ENCODE measurements at regions not wholly inside any gene's neighbourhood (a gene's known extent, or its start where the extent isn't known, plus 50 kb on each side); places are given as distances from the start of the nearest gene placed in this dataset.
A peak's percentile ranks its signal among the peaks of the same experiment; 100 is the strongest.
"Not testable (repeated sequence)": the region's sequence is repeated elsewhere in the genome, so short reads cannot be mapped to it uniquely, and the experiment has no call there.

DNA sequence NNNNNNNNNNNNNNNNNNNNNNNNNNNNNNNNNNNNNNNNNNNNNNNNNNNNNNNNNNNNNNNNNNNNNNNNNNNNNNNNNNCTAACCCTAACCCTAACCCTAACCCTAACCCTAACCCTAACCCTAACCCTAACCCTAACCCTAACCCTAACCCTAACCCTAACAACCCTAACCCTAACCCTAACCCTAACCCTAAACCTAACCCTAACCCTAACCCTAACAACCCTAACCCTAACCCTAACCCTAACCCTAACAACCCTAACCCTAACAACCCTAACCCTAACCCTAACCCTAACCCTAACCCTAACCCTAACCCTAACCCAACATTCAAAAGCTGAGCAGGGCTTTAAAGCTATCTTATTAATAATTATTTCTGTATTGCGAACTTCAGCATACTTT, 182.5 kb upstream of the FAM20C start:
- not testable (repeated sequence) for DNase-seq (ENCODE audit: low read depth)

DNA sequence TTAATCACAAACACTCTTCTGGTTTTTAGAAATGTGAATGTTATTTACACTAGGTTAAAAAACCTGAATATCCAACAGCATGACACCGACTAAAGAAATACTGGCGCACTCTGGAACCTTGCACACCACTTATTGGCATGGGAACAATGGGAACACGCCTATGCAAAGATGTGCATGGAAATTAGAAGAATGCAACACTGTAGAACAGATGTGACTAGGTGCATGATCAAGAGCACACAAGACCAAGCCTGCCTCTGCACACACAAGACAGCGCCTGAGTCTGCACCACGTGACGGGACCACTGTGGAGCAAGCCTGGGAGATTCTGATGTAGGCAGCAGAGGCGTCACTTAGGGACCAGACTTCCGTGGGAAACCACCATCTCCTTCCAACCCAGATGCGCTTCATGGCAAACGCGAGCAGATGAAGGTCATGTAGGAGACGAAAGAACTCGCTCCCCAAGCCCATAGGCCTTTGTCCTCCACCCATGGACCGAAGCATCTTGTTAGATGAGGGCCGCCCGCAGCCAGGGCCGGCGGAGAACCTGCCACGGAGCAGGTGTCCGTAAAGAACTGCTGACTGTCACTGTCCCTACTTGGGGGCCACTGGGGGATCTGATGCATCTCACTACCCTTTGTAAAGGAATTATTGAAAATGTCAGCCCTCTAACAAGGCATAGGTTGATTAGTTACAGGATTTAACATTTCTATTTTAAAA, 159.6 kb upstream of the FAM20C start:
- DNase-seq (ENCODE audit: low read depth): not testable (repeated sequence)

DNA sequence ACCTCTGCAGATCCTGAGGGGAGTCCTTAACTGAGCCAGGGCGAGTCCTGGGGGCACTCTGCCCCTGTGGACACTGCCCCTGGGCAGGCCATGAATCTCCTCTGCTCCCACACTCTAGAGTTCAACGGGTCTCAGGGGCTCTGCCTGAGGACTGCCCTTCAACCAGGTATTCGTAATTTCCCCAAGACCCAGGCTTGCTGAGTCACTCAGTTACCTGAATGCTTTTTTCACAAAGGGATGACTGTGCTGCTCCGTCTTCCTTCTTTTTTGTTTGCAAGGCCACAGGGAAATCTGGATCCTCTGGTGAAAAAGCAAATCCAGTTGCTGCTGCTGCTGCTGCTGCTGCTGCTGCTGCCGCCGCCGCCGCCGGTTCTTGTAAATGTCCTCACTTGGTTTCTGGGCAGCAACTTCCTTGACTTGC, 157.2 kb upstream of the FAM20C start:
- DNase-seq (ENCODE audit: low read depth): not testable (repeated sequence)

DNA sequence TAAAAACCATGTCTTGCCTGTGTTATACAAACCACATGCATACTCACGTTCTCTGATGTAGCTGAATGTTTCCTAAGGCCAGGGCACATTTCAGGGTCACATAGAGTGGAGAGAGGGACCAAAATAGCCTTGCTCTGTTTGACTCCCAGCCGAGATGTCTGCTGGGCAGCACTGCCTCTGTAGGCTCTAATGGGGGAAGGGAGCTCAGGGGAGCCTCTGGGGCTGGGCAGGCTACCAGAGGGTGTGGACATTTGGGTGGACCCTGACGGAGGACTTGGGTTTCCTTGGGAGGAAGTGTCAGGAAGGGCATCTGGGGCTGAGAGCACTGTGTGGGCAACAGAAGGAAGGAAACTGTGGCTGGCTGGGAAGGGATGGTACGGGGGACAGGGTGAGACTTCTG, 155.8 kb upstream of the FAM20C start:
- DNase-seq (ENCODE audit: low read depth): not testable (repeated sequence)

DNA sequence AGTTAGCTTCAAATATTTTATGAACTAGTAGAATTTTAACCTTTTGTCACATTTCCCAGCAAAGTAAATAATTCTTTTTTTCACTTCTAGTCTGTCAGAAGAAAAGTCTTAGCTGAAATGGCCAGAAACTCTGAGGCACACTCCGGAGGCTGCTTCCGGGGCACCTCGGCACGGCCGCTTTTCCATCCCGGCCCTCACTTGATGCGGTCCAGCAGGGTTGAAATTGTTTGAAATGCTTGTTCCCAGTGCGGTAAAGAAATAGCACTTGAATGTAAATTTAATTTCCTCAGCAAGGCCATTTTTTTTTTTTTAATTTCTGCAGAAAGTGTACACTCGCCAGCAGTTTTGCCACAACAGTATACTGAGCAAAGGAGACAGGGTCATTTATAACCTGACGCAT, 154.7 kb upstream of the FAM20C start:
- DNase-seq (ENCODE audit: low read depth): not testable (repeated sequence)

DNA sequence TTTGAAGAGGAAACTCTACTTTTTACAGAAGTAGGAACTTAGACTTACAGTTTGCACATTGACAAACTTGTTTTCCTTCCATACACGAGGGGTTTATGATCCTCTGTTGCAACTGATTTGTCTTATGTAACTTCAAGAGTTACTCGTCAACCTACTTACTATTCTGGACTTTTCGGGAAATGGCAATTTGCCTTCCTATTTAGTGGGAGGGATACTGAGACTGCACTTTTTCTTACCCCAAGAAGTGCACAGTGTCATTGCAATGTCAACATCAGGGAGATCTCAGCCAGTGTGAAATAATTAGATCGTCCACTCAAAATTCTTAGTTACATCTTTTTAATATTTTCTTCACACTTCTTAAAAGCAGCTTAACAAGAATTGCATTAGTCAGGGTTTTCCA, 153.9 kb upstream of the FAM20C start:
- DNase-seq (ENCODE audit: low read depth): not testable (repeated sequence)

DNA sequence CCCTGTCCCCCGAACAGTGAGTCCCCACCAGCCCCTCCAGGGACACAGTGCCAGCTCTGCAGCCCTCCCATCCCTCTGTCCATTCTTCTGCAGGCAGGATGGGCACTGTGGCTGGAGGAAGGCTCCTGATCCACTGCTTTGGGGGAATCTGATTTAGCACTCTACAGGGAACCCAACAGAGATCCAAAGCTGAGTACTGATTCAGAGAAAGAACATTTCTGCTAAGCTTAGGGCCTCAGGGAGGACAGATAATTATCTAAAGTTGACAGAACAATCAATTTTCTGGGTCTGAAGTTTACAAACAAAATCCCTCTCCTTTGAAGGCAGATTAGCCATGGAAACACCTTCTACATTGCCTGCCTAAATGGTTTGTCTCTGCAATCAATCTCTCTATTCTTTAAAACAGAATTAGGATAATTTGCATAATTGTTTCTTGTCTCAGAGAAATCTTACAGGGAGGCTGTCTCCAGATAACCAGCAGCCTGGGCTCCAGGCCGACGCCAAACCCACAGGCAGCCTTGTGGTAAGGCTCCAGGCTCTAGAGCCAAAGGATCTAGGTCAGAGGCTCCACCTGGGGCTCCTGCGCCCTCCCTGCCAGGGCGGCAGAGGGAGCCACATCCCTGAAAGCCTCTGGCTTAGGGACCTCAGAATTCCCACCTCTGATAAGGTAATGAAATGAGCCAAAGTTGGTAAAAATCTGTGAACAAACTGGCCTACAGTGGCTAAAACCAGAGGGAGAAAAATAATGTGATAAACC, 152.2 kb upstream of the FAM20C start:
- peak; percentile 41 for DNase-seq (ENCODE audit: low read depth)

DNA sequence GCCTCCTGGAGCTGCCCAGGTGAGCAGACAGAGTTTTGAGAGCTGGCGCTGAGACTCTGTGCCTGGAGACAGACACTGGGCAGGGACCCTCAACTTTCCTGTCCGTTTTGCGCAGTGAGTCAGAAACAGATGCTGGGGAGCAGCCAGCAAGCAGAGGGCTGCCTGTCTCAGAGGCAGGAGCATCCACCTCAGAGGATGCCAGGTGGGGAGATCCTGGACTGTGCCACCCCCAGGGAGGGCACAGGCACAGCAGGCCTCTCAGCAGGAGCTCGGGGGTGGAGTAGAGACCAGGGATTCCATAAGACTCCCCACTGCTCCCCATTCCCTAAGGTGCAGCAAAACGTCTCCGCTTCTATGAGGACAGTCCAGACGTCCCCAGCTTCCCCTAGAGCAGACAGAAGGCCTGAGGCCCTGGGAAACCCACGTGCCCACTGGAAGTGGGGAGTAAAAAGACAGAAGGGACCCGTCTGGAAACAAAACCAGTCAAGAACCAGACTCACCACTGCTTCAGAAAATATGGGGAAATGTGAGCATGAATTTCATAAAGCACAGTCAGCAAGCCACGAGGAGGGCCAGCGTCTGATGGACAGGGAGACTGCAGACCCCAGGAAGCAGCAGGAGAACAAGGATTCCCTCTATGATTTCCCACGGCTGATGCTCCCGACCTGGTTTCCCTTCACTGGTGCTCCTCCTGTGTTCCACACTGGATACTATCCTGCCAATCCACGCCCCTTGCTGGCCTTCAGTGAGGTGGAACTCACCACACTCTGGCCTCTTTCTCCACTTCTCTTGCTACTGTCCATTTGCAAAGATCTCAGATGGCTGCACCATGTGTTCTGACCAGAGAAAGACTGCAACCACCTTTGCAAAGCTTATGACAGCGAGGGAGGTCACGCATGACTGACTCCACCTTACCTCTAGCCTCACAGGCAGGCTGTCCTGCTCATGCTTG, 151.3 kb upstream of the FAM20C start:
- DNase-seq (ENCODE audit: low read depth): no peak

DNA sequence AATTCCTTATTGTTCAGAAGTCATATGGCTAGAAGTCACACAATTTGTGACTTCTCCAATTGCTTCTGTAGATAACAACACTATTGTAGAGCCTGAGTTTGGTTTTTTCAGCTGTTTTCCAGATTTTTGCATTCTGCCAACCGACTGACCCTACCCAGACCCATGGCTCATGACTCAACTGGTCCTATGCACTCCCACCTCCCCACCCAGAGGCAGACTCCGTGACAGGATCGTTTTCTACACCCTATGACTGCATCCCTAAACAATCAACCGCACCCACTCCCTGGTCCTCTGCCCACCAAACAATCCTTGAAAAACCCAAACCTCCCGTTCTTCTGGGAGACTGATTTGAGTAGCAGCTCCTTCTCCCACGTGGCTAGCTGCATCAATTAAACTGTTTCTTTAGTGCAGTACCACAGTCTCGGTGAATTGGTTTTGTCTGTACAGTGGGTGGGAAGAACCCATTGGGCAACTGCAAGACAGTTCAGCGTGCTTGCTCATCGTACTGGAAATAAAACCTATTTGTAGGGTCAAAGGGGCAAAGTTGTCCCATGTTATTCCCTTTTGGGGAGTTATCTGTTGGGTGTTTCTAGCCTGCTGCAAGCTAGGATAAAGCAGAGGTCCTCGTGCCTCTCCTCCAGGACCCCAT, 150.3 kb upstream of the FAM20C start:
- DNase-seq (ENCODE audit: low read depth): no peak

DNA sequence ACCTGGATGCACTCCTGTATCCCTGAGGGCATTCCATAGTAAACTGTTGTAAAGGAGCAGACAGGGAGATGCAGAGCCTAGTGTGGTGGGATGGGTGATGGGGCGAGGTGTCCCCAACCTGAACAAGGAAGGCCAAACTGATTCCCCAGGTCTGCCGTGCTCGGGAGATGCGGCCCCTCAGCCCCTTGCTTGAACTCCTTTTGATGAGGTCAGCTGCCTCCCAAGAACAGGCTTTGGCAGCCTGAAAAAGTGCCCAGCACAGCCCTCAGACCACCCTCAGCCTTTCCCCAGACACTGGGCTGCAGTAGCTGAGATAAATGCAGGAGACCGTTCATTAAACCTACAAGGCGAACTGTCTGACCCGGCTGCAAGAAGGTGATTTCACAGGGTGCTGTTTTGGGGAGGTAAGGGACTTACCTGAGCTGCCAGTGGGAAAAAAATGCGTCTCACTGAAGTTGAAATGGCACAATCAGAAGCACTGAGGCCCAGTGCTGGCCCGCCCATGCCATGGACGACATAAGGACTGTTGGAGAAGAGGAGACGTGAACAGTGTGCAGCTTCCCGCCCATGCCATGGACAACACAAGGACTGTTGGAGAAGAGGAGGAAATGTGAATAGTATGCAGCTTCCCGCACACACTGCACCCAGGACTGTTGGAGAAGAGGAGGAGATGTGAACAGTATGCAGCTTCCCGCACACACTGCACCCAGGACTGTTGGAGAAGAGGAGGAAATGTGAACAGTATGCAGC, 148.4 kb upstream of the FAM20C start:
- no peak for DNase-seq (ENCODE audit: low read depth)

DNA sequence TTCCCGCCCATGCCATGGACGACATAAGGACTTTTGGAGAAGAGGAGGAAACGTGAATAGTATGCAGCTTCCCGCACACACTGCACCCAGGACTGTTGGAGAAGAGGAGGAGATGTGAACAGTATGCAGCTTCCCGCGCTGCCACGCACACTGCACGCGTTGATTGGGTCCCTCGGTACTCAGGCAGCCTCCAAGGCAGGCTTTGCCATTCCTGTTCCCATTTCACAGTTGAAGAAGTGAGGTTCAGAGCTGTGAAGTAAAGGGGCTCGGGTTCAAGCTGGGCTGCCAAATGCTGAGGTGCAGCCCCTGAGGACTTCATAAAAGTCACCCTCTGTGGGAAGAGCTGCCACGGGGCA, 147.9 kb upstream of the FAM20C start:
- no peak for DNase-seq (ENCODE audit: low read depth)

DNA sequence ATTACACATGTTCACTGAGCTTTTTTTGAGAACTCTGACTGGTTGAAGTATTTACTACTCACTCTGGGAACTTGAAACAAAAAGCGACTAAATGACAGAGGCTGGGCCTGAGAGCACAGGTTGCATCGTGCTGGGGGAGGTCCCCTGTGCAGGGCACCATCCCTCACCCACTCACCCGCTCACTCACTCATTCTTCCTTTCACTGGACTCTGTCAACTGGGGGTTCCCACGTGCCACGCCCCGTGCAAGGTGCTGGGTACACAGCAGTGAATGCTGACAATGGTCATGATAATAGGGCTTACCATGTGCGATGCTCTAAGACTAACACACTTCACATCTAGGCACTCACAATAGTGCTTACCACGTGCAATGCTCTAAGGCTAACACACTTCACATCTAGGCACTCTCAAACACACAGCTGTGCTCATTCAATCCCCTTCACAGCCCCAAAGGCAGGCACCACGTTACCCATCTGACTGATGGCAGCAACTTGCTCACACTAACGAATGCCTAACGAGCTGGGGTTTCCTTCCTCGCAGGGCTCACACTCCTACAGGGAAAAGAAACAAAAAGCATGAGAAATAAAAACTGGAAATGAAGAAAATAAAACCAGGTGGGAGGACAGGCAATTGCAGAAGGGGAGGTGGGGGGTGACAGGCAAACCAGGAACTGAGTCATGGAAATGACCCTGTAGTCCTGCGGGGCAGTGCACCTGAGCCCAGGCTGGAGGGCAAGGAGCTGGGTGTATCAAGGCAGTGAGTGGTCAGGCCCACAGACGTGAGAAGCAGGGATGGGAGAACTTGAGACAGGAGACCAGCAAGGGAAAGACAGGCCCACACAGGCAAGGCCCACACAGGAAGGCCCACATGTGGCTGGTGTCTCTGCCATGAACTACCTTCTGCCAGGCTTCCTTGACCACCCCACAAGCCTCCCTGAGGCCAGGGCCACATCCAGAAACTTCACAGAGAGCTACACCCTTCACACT, 147.0 kb upstream of the FAM20C start:
- no peak for DNase-seq (ENCODE audit: low read depth)

DNA sequence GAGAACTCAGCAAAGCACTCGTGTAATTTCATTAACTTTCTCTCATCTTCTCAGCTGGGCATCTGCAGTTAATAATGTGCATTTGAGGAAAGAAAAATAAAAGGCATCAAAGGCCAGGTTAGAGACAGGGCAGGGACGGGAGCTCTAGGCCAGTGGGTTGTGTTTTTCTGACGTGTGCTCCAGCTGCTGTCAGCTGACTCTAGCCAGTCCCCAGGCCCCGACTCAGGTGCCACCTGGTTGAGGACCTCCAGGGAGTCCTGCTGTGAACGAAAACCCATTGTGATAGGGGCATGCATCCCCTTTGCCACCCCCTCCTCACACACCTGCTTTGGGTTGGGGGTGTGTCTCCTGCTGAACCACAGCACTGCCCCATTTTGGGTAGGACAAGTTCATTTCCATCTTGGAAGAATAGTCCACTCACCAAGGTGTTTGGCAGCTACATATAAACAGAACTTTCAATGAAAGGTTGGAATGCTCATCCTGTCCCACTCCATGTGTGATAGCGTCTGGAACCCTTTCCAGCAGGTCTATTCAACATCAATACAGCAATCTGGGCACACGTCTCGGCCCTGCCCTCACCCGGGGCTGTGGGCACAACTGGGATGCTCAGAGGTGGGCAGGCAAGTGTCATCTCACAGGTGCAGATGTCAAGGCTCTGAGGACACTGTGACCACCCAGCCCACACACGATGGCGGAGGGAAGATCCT, 146.1 kb upstream of the FAM20C start:
- DNase-seq (ENCODE audit: low read depth): no peak

DNA sequence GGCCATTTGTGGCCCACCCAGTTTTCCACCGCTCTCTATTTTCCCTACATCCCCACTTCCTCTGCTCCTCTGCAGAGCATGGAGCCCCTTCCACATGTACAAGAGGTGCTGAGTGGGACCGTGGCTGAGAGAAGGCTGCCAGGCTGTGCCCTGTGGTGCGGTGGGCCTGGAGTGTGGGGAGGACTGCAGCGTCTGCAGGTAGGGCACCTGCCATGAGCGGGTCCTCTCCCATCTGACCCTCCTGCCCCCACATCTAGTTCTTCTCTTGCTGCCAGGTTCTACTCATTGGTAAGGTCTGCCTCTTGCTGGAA, 145.6 kb upstream of the FAM20C start:
- no peak for DNase-seq (ENCODE audit: low read depth)

DNA sequence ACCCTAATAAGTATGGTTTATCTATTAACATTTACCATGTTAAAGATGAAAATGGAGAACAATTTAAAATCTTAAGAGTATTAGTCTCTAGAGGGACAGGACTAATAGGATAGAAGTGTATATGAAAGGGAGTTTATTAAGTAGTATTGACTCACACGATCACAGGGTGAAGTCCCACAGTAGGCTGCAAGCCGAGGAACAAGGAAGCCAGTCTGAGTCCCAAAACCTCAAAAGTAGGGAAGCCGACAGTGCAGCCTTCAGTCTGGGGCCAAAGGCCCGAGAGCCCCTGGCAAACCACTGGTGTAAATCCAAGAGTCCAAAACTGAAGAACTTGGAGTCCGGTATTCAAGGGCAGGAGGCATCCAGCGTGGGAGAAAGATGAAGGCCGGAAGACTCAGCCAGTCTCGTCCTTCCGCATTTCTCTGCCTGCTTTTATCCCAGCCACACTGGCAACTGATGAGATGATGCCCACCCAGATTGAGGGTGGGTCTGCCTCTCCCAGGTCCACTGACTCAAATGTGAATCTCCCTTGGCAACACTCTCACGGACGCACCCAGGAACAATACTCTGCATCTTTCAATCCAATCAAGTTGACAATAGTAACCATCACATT, 140.8 kb upstream of the FAM20C start:
- DNase-seq (ENCODE audit: low read depth): no peak

DNA sequence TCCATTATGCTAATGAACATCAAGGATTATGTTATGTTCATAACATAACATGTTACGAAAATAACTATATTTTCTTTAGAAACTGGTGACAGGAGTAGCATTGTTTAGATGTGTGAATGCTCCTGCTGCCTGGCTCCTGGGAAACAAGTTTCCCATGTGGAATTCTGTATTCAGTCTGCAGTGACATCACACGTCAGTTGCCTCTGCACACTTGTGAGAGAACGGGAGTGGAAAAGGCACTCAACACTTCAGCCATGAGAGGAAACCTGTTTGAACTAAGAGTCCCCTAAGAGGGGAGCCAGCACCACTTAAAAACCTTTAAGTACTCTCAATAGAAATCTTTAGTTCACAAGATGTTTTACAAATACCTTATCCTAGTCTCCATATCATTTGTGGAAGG, 140.3 kb upstream of the FAM20C start:
- no peak for DNase-seq (ENCODE audit: low read depth)

DNA sequence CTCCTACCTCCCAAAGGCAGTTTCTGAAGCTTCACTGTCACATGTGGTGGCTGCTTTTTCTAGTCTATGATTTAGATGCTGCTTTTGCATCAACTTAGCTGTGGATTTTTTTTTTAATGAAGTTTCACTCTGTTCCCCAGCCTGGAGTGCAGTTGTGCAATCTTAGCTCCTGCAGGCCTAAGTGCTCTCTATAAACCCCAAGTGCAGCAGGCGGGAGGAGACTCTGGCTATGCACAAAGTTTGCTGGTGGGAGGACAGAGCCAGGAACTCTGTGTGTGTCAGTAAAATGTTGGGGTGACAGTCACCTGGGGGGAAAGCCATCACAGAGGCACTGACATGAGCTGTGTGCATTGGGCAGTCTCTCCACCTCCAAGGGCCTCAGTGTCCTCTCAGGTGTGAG, 138.8 kb upstream of the FAM20C start:
- DNase-seq (ENCODE audit: low read depth): no peak

DNA sequence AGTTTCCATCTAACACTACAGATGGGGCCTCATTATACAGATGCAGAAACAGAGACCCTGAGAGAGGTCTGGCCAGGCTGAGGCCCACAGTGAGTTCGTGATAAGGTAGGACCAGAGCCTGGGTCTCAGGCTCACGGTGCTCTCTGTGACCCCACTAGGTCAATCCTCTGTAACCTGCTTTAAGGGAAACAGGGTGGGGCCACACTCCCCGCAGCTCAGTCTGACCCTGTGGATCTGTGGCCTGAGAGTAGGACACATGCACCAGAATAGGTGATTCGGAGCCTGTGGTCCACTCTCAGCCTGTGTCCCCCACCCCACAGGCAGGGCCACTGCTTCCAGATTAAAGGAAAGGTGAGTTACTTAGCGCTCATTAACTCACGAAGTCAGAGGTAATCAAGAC, 137.8 kb upstream of the FAM20C start:
- DNase-seq (ENCODE audit: low read depth): no peak

DNA sequence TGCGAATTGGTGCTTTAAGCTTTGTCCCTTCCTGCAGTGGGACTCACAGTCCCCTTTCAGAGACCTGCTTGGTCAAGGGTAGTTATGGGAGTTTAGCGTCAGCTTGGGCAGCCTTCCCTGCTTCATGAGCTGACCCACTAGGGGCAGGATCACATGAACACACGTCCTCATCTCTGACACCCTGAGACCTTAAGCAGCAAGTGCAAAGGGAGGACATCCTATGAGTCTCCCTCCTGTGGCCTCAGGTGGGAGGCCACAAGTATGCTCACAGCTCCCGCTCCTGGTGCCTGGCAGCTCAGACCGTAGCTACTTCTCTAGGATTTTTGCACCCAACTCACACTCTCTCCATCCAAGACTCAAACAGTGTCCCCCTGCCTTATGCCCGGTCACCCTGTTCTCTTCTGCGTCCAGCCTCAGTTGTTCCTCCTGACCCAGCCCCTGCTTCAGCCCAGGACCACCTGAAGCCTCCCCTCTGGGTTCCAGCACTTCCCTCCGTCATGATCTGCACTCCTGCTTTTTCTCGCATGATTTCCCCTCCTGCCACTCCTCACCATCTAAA, 136.6 kb upstream of the FAM20C start:
- DNase-seq (ENCODE audit: low read depth): no peak

Measured in iris pigment epithelial cell (primary cell).